MCF 10A (cell line): ENCODE measurements at regions not wholly inside any gene's neighbourhood (a gene's known extent, or its start where the extent isn't known, plus 50 kb on each side); places are given as distances from the start of the nearest gene placed in this dataset.

Experiments used
- BruUV-seq: library from RNA; stranded (reverse); fragments of 400-500 nt; replicated peaks from 2 replicates; lab custom pipeline; 2021; lab: Mats Ljungman, UMichigan
- CTCF ChIA-PET: fragments of 300-600 bp; sonication (Branson Sonifier 250); formaldehyde crosslinking; extraction: SDS; loops from one replicate; lab custom pipeline; 2021; ENCODE audit warnings: antibody characterized with exemption, inconsistent platforms; lab: Yijun Ruan, JAX
- POLR2A ChIA-PET: fragments of 300-600, 350-650 bp; sonication (Branson Sonifier 250); formaldehyde crosslinking; extraction: SDS; loops from one replicate; lab custom pipeline; 2020; ENCODE audit warnings: antibody characterized with exemption, inconsistent platforms; lab: Yijun Ruan, JAX
- DNase-seq: peaks from one replicate; pipeline ENCODE4 v3.0.0-alpha.2; 2018; ENCODE audit not compliant: unreplicated experiment
- H3K27ac Mint-ChIP-seq: one replicate; pipeline ENCODE4 v1.8.0; 2022; ENCODE audit warnings: mild to moderate bottlenecking, low read depth, mixed read lengths; ENCODE audit not compliant: unreplicated experiment
- H3K27me3 Mint-ChIP-seq: one replicate; pipeline ENCODE4 v1.8.0; 2022; ENCODE audit warnings: mixed read lengths; ENCODE audit not compliant: insufficient read depth, unreplicated experiment
- H3K36me3 Mint-ChIP-seq: one replicate; pipeline ENCODE4 v1.8.0; 2022; ENCODE audit warnings: mild to moderate bottlenecking, moderate library complexity, mixed read lengths; ENCODE audit not compliant: insufficient read depth, unreplicated experiment
- H3K4me1 Mint-ChIP-seq: one replicate; pipeline ENCODE4 v1.8.0; 2022; ENCODE audit warnings: mixed read lengths; ENCODE audit not compliant: insufficient read depth, unreplicated experiment
- H3K4me3 Mint-ChIP-seq: one replicate; pipeline ENCODE4 v1.8.0; 2022; ENCODE audit warnings: mild to moderate bottlenecking, moderate library complexity, mixed read lengths; ENCODE audit not compliant: unreplicated experiment
- H3K9me3 Mint-ChIP-seq: one replicate; pipeline ENCODE4 v1.8.0; 2022; ENCODE audit warnings: mixed read lengths; ENCODE audit not compliant: unreplicated experiment
- CTCF ChIP-seq: fragments of 200-600 bp; IDR thresholded peaks from one replicate; pipeline ENCODE4 v1.8.0; 2022; ENCODE audit warnings: antibody characterized with exemption, mild to moderate bottlenecking; ENCODE audit not compliant: unreplicated experiment
- intact Hi-C: fragments of 100-400 bp; cut with micrococcal nuclease; formaldehyde crosslinking; loops from 2 replicates; pipeline ENCODE4 v1.14.1; 2022

DNA sequence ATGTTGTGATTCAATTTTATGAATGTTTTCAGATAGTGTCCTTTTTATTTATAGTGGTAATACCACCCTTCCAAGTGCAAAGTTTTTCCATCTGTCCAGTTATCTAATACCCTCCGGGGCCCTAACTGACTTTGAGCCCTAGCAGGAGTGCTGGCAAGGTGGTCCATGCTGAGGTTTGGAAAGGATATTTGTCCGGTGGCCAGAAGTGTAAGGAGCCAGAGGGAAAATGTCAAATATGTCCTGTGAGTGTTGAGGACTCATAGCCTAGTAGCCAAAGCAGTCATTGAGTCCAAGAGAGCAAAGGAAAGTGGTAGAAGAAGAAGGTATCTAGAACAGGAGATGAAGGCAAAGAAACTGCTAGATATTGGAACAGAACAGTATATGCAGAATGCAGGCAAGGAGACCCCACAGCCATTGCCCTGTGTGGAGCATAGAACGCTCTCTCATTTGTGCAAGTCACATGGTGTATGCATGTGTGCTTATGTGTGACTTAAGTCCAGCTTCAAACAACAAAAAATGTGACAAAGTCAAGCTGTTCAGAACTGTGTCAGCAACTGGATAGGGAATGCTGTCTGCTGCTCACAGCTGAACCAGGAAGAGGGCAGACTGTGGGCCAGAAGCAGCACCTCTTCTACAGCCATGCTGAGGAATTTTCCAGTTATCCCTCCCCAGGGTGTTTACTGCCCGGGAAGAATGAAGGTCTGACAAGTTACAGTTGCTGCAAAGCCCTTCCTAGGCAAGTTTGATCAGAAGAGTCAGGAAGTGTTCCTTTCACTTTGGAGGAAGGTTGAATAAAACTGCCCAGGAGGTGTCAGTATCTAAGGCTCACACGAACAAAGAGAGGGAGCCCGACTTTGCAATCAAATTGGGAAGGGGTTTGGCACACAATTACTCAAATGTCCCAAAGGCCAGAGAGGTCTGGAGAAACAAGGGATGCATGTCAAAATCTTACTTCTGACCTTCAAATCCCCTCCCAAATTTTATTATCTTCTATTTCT is 463.3 kb upstream of the DMAC1 start:
- Mint-ChIP-seq H3K4me3 (no peak overlapping the region), H3K4me1 (no peaks in the 10 kb centered on the region), H3K27me3 (no peaks in the 10 kb centered on the region), H3K27ac (no peak overlapping the region), H3K9me3 (peaks cover 14% of the 10 kb centered on the region), H3K36me3 (no peaks in the 10 kb centered on the region)
- no peak for TF ChIP-seq CTCF
- ChIA-PET POLR2A (no interaction called here), CTCF (interaction anchor here (0.6 kb wide), 1 partner anchor 124 kb away, joined by 3 read pairs; no protein-coding TSS in a partner anchor)
- intact Hi-C loops: no loop called here
- BruUV-seq: no TSS peak
- DNase-seq: no peak

GRCh38 chr9:8261737-8262136 is 462.2 kb upstream of the DMAC1 start:
- intact Hi-C loops: no loop called here
- CTCF ChIA-PET: no interaction called here
- H3K4me1 Mint-ChIP-seq: no peaks in the 10 kb centered on the region
- no TSS peak for BruUV-seq
- H3K4me3 Mint-ChIP-seq: no peak overlapping the region
- H3K27me3 Mint-ChIP-seq: no peaks in the 10 kb centered on the region
- no peak for DNase-seq
- POLR2A ChIA-PET: no interaction called here
- H3K36me3 Mint-ChIP-seq: no peaks in the 10 kb centered on the region
- no peak for TF ChIP-seq CTCF
- H3K9me3 Mint-ChIP-seq: peaks cover 14% of the 10 kb centered on the region
- H3K27ac Mint-ChIP-seq: no peak overlapping the region

GRCh38 chr9:8259028-8259427 is 459.4 kb upstream of the DMAC1 start:
- BruUV-seq: no TSS peak
- no peak for TF ChIP-seq CTCF
- CTCF ChIA-PET: no interaction called here
- no peak overlapping the region for H3K27ac Mint-ChIP-seq
- peaks cover 9% of the 10 kb centered on the region for H3K9me3 Mint-ChIP-seq
- POLR2A ChIA-PET: no interaction called here
- no peak for DNase-seq
- H3K4me1 Mint-ChIP-seq: peaks cover 16% of the 10 kb centered on the region
- no peaks in the 10 kb centered on the region for H3K27me3 Mint-ChIP-seq
- intact Hi-C loops: no loop called here
- H3K36me3 Mint-ChIP-seq: no peaks in the 10 kb centered on the region
- no peak overlapping the region for H3K4me3 Mint-ChIP-seq

- intact Hi-C loops: no loop called here
- Mint-ChIP-seq H3K27me3 (no peaks in the 10 kb centered on the region), H3K27ac (no peak overlapping the region), H3K9me3 (peaks cover 9% of the 10 kb centered on the region), H3K4me3 (no peak overlapping the region), H3K36me3 (no peaks in the 10 kb centered on the region), H3K4me1 (peaks cover 16% of the 10 kb centered on the region)
- TF ChIP-seq CTCF: no peak
- no TSS peak for BruUV-seq
- ChIA-PET POLR2A (interaction anchor here (0.6 to 0.7 kb wide), 2 partner anchors 9 to 31 kb away, joined by 3 read pairs; no protein-coding TSS in a partner anchor), CTCF (interaction anchor here (0.9 kb wide), 1 partner anchor 10 kb away, joined by 3 read pairs; no protein-coding TSS in a partner anchor)
- peak; percentile 8 for DNase-seq
Observed at GRCh38 chr9:8256880-8257279, 457.3 kb upstream of the DMAC1 start.
